GM12872 (cell line): ENCODE measurements at regions not wholly inside any gene's neighbourhood (a gene's known extent, or its start where the extent isn't known, plus 50 kb on each side); places are given as distances from the start of the nearest gene placed in this dataset.

Experiments
- CTCF ChIP-seq: IDR thresholded peaks from 3 replicates; pipeline ENCODE4 v1.5.1; 2011; ENCODE audit warnings: low read depth, mild to moderate bottlenecking, low read length, moderate library complexity; ENCODE audit not compliant: insufficient read depth

- no peak for TF ChIP-seq CTCF
These were observed 223.0 kb upstream of the DMRT1 start for GRCh38 chr9:618478-618877.

GRCh38 chr9:621201-621855 lies 220.2 kb upstream of the DMRT1 start:
- no peak for TF ChIP-seq CTCF

GRCh38 chr9:624935-625500 lies 216.5 kb upstream of the DMRT1 start:
- TF ChIP-seq CTCF = no peak

GRCh38 chr9:625613-626012 lies 215.9 kb upstream of the DMRT1 start:
- TF ChIP-seq CTCF = no peak

- TF ChIP-seq CTCF = no peak
These were observed 214.9 kb upstream of the DMRT1 start for GRCh38 chr9:626596-626995.

GRCh38 chr9:627336-627970 lies 214.0 kb upstream of the DMRT1 start:
- TF ChIP-seq CTCF = no peak

- no peak for TF ChIP-seq CTCF
These were observed 212.4 kb upstream of the DMRT1 start for GRCh38 chr9:629146-629545.
